ENCODE measurements at regions not wholly inside any gene's neighbourhood (a gene's known extent, or its start where the extent isn't known, plus 50 kb on each side); places are given as distances from the start of the nearest gene placed in this dataset.

- Histone ChIP-seq H3K36me3 (ENCODE audit: control insufficient read depth in 4 of 4, insufficient read depth in 4 of 4, low read length in 4 of 4) (no peaks in the 10 kb centered on the region), H3K9me3 (ENCODE audit: control insufficient read depth in 4 of 4, insufficient read depth in 3 of 4, low read length in 3 of 4) (peaks cover 0 to 4% (median 0%) of the 10 kb centered on the region in 4 donors), H3K9ac (ENCODE audit: insufficient read depth in 1 of 2, low read length in 2 of 2) (no peak overlapping the region), H3K27ac (ENCODE audit: low read depth in 1 of 2, low read length in 1 of 2) (no peak overlapping the region), H3K4me1 (ENCODE audit: control insufficient read depth in 5 of 5, insufficient read depth in 5 of 5, low read length in 5 of 5) (no peaks in the 10 kb centered on the region), H3K4me3 (no peak overlapping the region), H3K27me3 (ENCODE audit: control insufficient read depth in 3 of 3, insufficient read depth in 3 of 3, low read length in 2 of 3) (no peaks in the 10 kb centered on the region)
- DNase-seq, result no peak
- WGBS, 2 donors, result 84 to 89% methylated on average over 3 of the region's 3 CpGs
- no peak for TF ChIP-seq CTCF (IDR thresholded peaks at IDR 0.05; ENCODE audit: control extremely low read depth, extremely low read depth)
- no peak for ATAC-seq (ENCODE audit: insufficient read depth, low FRiP score)
These were observed 104.5 kb upstream of the CABCOCO1 start for GRCh38 chr10:61558188-61558587.

- Histone ChIP-seq H3K36me3 (ENCODE audit: control insufficient read depth in 4 of 4, insufficient read depth in 4 of 4, low read length in 4 of 4) (no peaks in the 10 kb centered on the region), H3K4me3 (no peak overlapping the region), H3K27me3 (ENCODE audit: control insufficient read depth in 3 of 3, insufficient read depth in 3 of 3, low read length in 2 of 3) (no peaks in the 10 kb centered on the region), H3K9ac (ENCODE audit: insufficient read depth in 1 of 2, low read length in 2 of 2) (no peak overlapping the region), H3K4me1 (ENCODE audit: control insufficient read depth in 5 of 5, insufficient read depth in 5 of 5, low read length in 5 of 5) (no peaks in the 10 kb centered on the region), H3K27ac (ENCODE audit: low read depth in 1 of 2, low read length in 1 of 2) (no peak overlapping the region), H3K9me3 (ENCODE audit: control insufficient read depth in 4 of 4, insufficient read depth in 3 of 4, low read length in 3 of 4) (no peaks in the 10 kb centered on the region)
- DNase-seq (peak in 1 of 3 donors; percentile 22), ATAC-seq (ENCODE audit: insufficient read depth, low FRiP score) (no peak)
- TF ChIP-seq CTCF (IDR thresholded peaks at IDR 0.05; ENCODE audit: control extremely low read depth, extremely low read depth), result no peak
- 94 to 99% methylated on average over 5 of the region's 5 CpGs for WGBS, 2 donors
These were observed 101.7 kb upstream of the TMEM26 start for GRCh38 chr10:61554925-61555324.

GRCh38 chr10:61549861-61550260, 96.7 kb upstream of the TMEM26 start:
- no peaks in the 10 kb centered on the region for H3K36me3 ChIP-seq (ENCODE audit: control insufficient read depth in 4 of 4, insufficient read depth in 4 of 4, low read length in 4 of 4)
- 71 to 82% methylated on average over 3 of the region's 3 CpGs for WGBS, 2 donors
- no peak overlapping the region for H3K27ac ChIP-seq (ENCODE audit: low read depth in 1 of 2, low read length in 1 of 2)
- no peaks in the 10 kb centered on the region for H3K27me3 ChIP-seq (ENCODE audit: control insufficient read depth in 3 of 3, insufficient read depth in 3 of 3, low read length in 2 of 3)
- no peak for TF ChIP-seq CTCF (IDR thresholded peaks at IDR 0.05; ENCODE audit: control extremely low read depth, extremely low read depth)
- DNase-seq, result peak in 2 of 3 donors; percentile 57 to 70
- H3K4me1 ChIP-seq (ENCODE audit: control insufficient read depth in 5 of 5, insufficient read depth in 5 of 5, low read length in 5 of 5), result no peaks in the 10 kb centered on the region
- H3K9ac ChIP-seq (ENCODE audit: insufficient read depth in 1 of 2, low read length in 2 of 2), result no peak overlapping the region
- ATAC-seq (ENCODE audit: insufficient read depth, low FRiP score), result no peak
- H3K9me3 ChIP-seq (ENCODE audit: control insufficient read depth in 4 of 4, insufficient read depth in 3 of 4, low read length in 3 of 4), result no peaks in the 10 kb centered on the region
- no peak overlapping the region for H3K4me3 ChIP-seq

- H3K27ac ChIP-seq (ENCODE audit: low read depth in 1 of 2, low read length in 1 of 2), result no peak overlapping the region
- peak in 1 of 3 donors; percentile 48 for DNase-seq
- H3K4me3 ChIP-seq, result no peak overlapping the region
- no peak overlapping the region for H3K9ac ChIP-seq (ENCODE audit: insufficient read depth in 1 of 2, low read length in 2 of 2)
- 85 to 86% methylated on average over 4 of the region's 4 CpGs for WGBS, 2 donors
- no peaks in the 10 kb centered on the region for H3K9me3 ChIP-seq (ENCODE audit: control insufficient read depth in 4 of 4, insufficient read depth in 3 of 4, low read length in 3 of 4)
- no peaks in the 10 kb centered on the region for H3K4me1 ChIP-seq (ENCODE audit: control insufficient read depth in 5 of 5, insufficient read depth in 5 of 5, low read length in 5 of 5)
- no peak for ATAC-seq (ENCODE audit: insufficient read depth, low FRiP score)
- no peak for TF ChIP-seq CTCF (IDR thresholded peaks at IDR 0.05; ENCODE audit: control extremely low read depth, extremely low read depth)
- H3K27me3 ChIP-seq (ENCODE audit: control insufficient read depth in 3 of 3, insufficient read depth in 3 of 3, low read length in 2 of 3), result no peaks in the 10 kb centered on the region
- H3K36me3 ChIP-seq (ENCODE audit: control insufficient read depth in 4 of 4, insufficient read depth in 4 of 4, low read length in 4 of 4), result no peaks in the 10 kb centered on the region
These were observed 95.2 kb upstream of the TMEM26 start for GRCh38 chr10:61548364-61548763.

All from lung (tissue), 11 donors.